WTC11 (cell line): ENCODE measurements at regions not wholly inside any gene's neighbourhood (a gene's known extent, or its start where the extent isn't known, plus 50 kb on each side); places are given as distances from the start of the nearest gene placed in this dataset.

Source experiments
- ATAC-seq: fragments of 200-7000 bp; cut with Tn5 transposase; 2 replicates; pipeline ENCODE4 v1.10.0; 2021; ENCODE audit warnings: mild to moderate bottlenecking, moderate library complexity
- CTCF ChIA-PET: fragments of 300-600 bp; sonication (Branson Sonifier 250); formaldehyde crosslinking; loops from one replicate; lab custom pipeline; 2021; ENCODE audit warnings: antibody characterized with exemption; lab: Charles Lee
- POLR2A ChIA-PET: fragments of 350-600 bp; sonication (Branson Sonifier 250); formaldehyde crosslinking; loops from one replicate; lab custom pipeline; 2021; ENCODE audit warnings: antibody characterized with exemption; lab: Charles Lee
- DNase-seq: peaks from one replicate; pipeline ENCODE4 v3.0.0; 2021; ENCODE audit warnings: low spot score
- H3K27ac Mint-ChIP-seq: 2 replicates; pipeline ENCODE4 v1.8.0; 2021; ENCODE audit warnings: mixed read lengths
- H3K27me3 Mint-ChIP-seq: 2 replicates; pipeline ENCODE4 v1.8.0; 2021; ENCODE audit warnings: low read depth, mild to moderate bottlenecking, moderate library complexity, mixed read lengths
- H3K36me3 Mint-ChIP-seq: 2 replicates; pipeline ENCODE4 v1.8.0; 2021; ENCODE audit warnings: mixed read lengths
- H3K4me1 Mint-ChIP-seq: 2 replicates; pipeline ENCODE4 v1.8.0; 2022; ENCODE audit warnings: mixed read lengths
- H3K4me3 Mint-ChIP-seq: 2 replicates; pipeline ENCODE4 v1.8.0; 2021; ENCODE audit warnings: mild to moderate bottlenecking, moderate library complexity, mixed read lengths
- H3K9me3 Mint-ChIP-seq: 2 replicates; pipeline ENCODE4 v1.8.0; 2021; ENCODE audit warnings: mixed read lengths
- ATF1 ChIP-seq: sonication (generic); formaldehyde crosslinking; IDR thresholded peaks from 2 replicates; pipeline ENCODE4 v1.8.1; 2023; ENCODE audit warnings: mild to moderate bottlenecking, moderate library complexity, missing genetic modification reagents
- ATF2 ChIP-seq: sonication (generic); formaldehyde crosslinking; IDR thresholded peaks from 2 replicates; pipeline ENCODE4 v1.8.1; 2022; ENCODE audit warnings: low read depth, missing genetic modification reagents, borderline replicate concordance
- ATF6 ChIP-seq: sonication (generic); formaldehyde crosslinking; IDR thresholded peaks from 2 replicates; pipeline ENCODE4 v1.8.1; 2023; ENCODE audit warnings: mild to moderate bottlenecking, missing genetic modification reagents
- CBFB ChIP-seq: sonication (generic); formaldehyde crosslinking; IDR thresholded peaks from 2 replicates; pipeline ENCODE4 v1.8.1; 2022; ENCODE audit warnings: mild to moderate bottlenecking, low read depth, missing genetic modification reagents
- E2F4 ChIP-seq: sonication (generic); formaldehyde crosslinking; IDR thresholded peaks from 2 replicates; pipeline ENCODE4 v1.8.1; 2022; ENCODE audit warnings: low read depth, mild to moderate bottlenecking, moderate library complexity, missing genetic modification reagents, borderline replicate concordance
- E2F5 ChIP-seq: sonication (generic); formaldehyde crosslinking; IDR thresholded peaks from 2 replicates; pipeline ENCODE4 v1.8.1; 2022; ENCODE audit warnings: mild to moderate bottlenecking, moderate library complexity, missing genetic modification reagents
- GTF2I ChIP-seq: fragments of 250-450 bp; sonication (Bioruptor Pico); conservative IDR thresholded peaks from 2 replicates; pipeline ENCODE4 v1.4.0; 2021; ENCODE audit warnings: mild to moderate bottlenecking
- PREB ChIP-seq: sonication (generic); formaldehyde crosslinking; IDR thresholded peaks from 2 replicates; pipeline ENCODE4 v1.8.1; 2022; ENCODE audit warnings: mild to moderate bottlenecking, missing genetic modification reagents, moderate library complexity, borderline replicate concordance
- RELA ChIP-seq: sonication (generic); formaldehyde crosslinking; IDR thresholded peaks from 2 replicates; pipeline ENCODE4 v1.8.1; 2022; ENCODE audit warnings: missing genetic modification reagents, mild to moderate bottlenecking, borderline replicate concordance
- TCF7 ChIP-seq: sonication (generic); formaldehyde crosslinking; IDR thresholded peaks from 2 replicates; pipeline ENCODE4 v1.8.0; 2022; ENCODE audit warnings: mild to moderate bottlenecking, low read depth, missing genetic modification reagents, moderate library complexity
- ZNF138 ChIP-seq: sonication (generic); formaldehyde crosslinking; conservative IDR thresholded peaks from 2 replicates; pipeline ENCODE4 v1.8.1; 2022; ENCODE audit warnings: mild to moderate bottlenecking, moderate library complexity, missing genetic modification reagents
- ZNF219 ChIP-seq: sonication (generic); formaldehyde crosslinking; IDR thresholded peaks from 2 replicates; pipeline ENCODE4 v1.8.0; 2023; ENCODE audit warnings: missing genetic modification reagents, mild to moderate bottlenecking, borderline replicate concordance
- ZNF317 ChIP-seq: sonication (generic); formaldehyde crosslinking; IDR thresholded peaks from 2 replicates; pipeline ENCODE4 v1.8.1; 2023; ENCODE audit warnings: low read depth, mild to moderate bottlenecking, moderate library complexity, missing genetic modification reagents, borderline replicate concordance
- ZNF512 ChIP-seq: sonication (generic); formaldehyde crosslinking; IDR thresholded peaks from 2 replicates; pipeline ENCODE4 v1.8.1; 2022; ENCODE audit warnings: missing genetic modification reagents, borderline replicate concordance
- ZNF532 ChIP-seq: fragments of 250-450 bp; sonication (Bioruptor Pico); IDR thresholded peaks from 2 replicates; pipeline ENCODE4 v1.9.0; 2021; ENCODE audit warnings: mild to moderate bottlenecking, borderline replicate concordance

GRCh38 chr1:224488806-224489499, 54.4 kb upstream of the WDR26 start (continued):
- TF ChIP-seq ATF1 (CRISPR knock-in tag), result no peak
- TF ChIP-seq, all 79 proteins: peak for 0

GRCh38 chr1:224489534-224490365, 55.2 kb upstream of the WDR26 start:
- POLR2A ChIA-PET, result interaction anchor here (0.6 kb wide), 1 partner anchor 9 kb away, joined by 3 read pairs; no protein-coding TSS in a partner anchor
- no peak overlapping the region for H3K4me3 Mint-ChIP-seq
- no peak overlapping the region for H3K27ac Mint-ChIP-seq
- CTCF ChIA-PET, result interaction anchor here (0.6 to 1.3 kb wide), 3 partner anchors 9 to 405 kb away, joined by 3 to 6 read pairs (median 3); no protein-coding TSS in a partner anchor
- H3K4me1 Mint-ChIP-seq, result peaks cover 63% of the 10 kb centered on the region
- peaks cover 23% of the 10 kb centered on the region for H3K9me3 Mint-ChIP-seq
- DNase-seq, result no peak
- TF ChIP-seq CBFB (CRISPR knock-in tag) (no peak), GTF2I (no peak), ATF2 (no peak), PREB (CRISPR knock-in tag) (no peak), ZNF317 (CRISPR knock-in tag) (no peak), RELA (no peak), ATF6 (CRISPR knock-in tag) (no peak)
- peaks cover 21% of the 10 kb centered on the region for H3K36me3 Mint-ChIP-seq
- no peak for ATAC-seq
- peaks cover 4% of the 10 kb centered on the region; the same call in 1 of the 2 replicates for H3K27me3 Mint-ChIP-seq

GRCh38 chr1:224490549-224491537, 56.2 kb upstream of the WDR26 start:
- H3K27ac Mint-ChIP-seq, result no peak overlapping the region
- peaks cover 71% of the 10 kb centered on the region for H3K4me1 Mint-ChIP-seq
- ChIA-PET POLR2A (no interaction called here), CTCF (no interaction called here)
- peaks cover 24% of the 10 kb centered on the region for H3K9me3 Mint-ChIP-seq
- no peak overlapping the region for H3K4me3 Mint-ChIP-seq
- H3K36me3 Mint-ChIP-seq, result peaks cover 25% of the 10 kb centered on the region
- ATAC-seq, result no peak
- H3K27me3 Mint-ChIP-seq, result peaks cover 8% of the 10 kb centered on the region
- no peak for DNase-seq
- no peak for TF ChIP-seq ZNF219 (CRISPR knock-in tag)
- TF ChIP-seq TCF7 (CRISPR knock-in tag), result no peak
- TF ChIP-seq ZNF532 (CRISPR knock-in tag), result no peak
- no peak for TF ChIP-seq ZNF512 (CRISPR knock-in tag)
- no peak for TF ChIP-seq E2F4 (CRISPR knock-in tag)
- TF ChIP-seq E2F5 (CRISPR knock-in tag), result no peak
- TF ChIP-seq ZNF138 (CRISPR knock-in tag), result no peak
